ENCODE measurements at regions not wholly inside any gene's neighbourhood (a gene's known extent, or its start where the extent isn't known, plus 50 kb on each side); places are given as distances from the start of the nearest gene placed in this dataset.

GRCh38 chr20:24830649-24831048 is 118.4 kb upstream of the CST7 start:
- intact Hi-C loops (cut with DNase I; ENCODE audit: low total_unique reads): no loop called here
- Histone ChIP-seq H3K36me3 (no peaks in the 10 kb centered on the region), H3K9me3 (peaks cover 0 to 8% (median 4%) of the 10 kb centered on the region in 8 donors), H3K27me3 (replicated peaks in 1 of 7) (no peaks in the 10 kb centered on the region), H3K4me1 (peaks cover 0 to 6% (median 0%) of the 10 kb centered on the region in 6 donors), H3K27ac (no peak overlapping the region), H3K4me3 (no peak overlapping the region)
- no peak for DNase-seq
- TF ChIP-seq POLR2A (IDR thresholded peaks at IDR 0.05) (no peak), POLR2AphosphoS5 (IDR thresholded peaks at IDR 0.05) (no peak), CTCF (IDR thresholded peaks at IDR 0.05 in 8 of 11, conservative IDR thresholded peaks at IDR 0.05 in 3 of 11) (no peak)
- WGBS, 5 donors: 78 to 97% (median 96%) methylated on average over 3 of the region's 3 CpGs

DNA sequence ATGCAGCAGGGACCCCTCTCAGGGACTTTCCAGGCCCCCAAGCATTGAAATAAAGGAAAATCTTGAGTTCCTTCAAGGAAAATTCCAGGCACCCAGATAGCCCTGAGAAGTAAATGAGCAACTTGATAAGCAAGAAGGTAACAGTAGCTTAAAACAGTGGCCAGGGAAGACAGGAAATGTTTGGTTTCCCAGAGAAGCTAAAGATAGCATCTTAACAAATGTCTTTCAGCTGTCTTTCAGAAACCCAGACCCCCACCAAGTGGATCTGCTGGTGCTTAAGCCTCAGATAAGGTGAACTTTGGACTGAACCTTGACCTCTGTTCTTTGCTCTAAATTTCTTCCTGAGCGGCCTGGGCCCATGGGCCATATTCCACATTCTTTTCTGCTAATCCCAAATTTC is 117.8 kb upstream of the CST7 start:
- Histone ChIP-seq H3K27me3 (replicated peaks in 1 of 7) (no peaks in the 10 kb centered on the region), H3K36me3 (no peaks in the 10 kb centered on the region), H3K4me3 (no peak overlapping the region), H3K9me3 (peaks cover 0 to 8% (median 4%) of the 10 kb centered on the region in 8 donors), H3K4me1 (peaks cover 0 to 6% (median 0%) of the 10 kb centered on the region in 6 donors), H3K27ac (no peak overlapping the region)
- 90 to 100% (median 96%) methylated on average over 1 of the region's 1 CpG for WGBS, 5 donors
- TF ChIP-seq POLR2A (IDR thresholded peaks at IDR 0.05): no peak
- no peak for TF ChIP-seq CTCF (IDR thresholded peaks at IDR 0.05 in 8 of 11, conservative IDR thresholded peaks at IDR 0.05 in 3 of 11)
- no peak for TF ChIP-seq POLR2AphosphoS5 (IDR thresholded peaks at IDR 0.05)
- intact Hi-C loops (cut with DNase I; ENCODE audit: low total_unique reads): no loop called here
- DNase-seq: no peak

GRCh38 chr20:24832518-24832917 is 116.6 kb upstream of the CST7 start:
- no peaks in the 10 kb centered on the region for H3K36me3 ChIP-seq
- peaks cover 0 to 8% (median 4%) of the 10 kb centered on the region in 8 donors for H3K9me3 ChIP-seq
- H3K4me1 ChIP-seq: peaks cover 0 to 6% (median 0%) of the 10 kb centered on the region in 6 donors
- 91 to 97% (median 95%) methylated on average over 6 of the region's 6 CpGs for WGBS, 5 donors
- no peak for TF ChIP-seq POLR2A (IDR thresholded peaks at IDR 0.05)
- TF ChIP-seq CTCF (IDR thresholded peaks at IDR 0.05 in 8 of 11, conservative IDR thresholded peaks at IDR 0.05 in 3 of 11): no peak
- TF ChIP-seq POLR2AphosphoS5 (IDR thresholded peaks at IDR 0.05): no peak
- no peak overlapping the region for H3K4me3 ChIP-seq
- no peaks in the 10 kb centered on the region for H3K27me3 ChIP-seq (replicated peaks in 1 of 7)
- no peak for DNase-seq
- intact Hi-C loops (cut with DNase I; ENCODE audit: low total_unique reads): no loop called here
- no peak overlapping the region for H3K27ac ChIP-seq

DNA sequence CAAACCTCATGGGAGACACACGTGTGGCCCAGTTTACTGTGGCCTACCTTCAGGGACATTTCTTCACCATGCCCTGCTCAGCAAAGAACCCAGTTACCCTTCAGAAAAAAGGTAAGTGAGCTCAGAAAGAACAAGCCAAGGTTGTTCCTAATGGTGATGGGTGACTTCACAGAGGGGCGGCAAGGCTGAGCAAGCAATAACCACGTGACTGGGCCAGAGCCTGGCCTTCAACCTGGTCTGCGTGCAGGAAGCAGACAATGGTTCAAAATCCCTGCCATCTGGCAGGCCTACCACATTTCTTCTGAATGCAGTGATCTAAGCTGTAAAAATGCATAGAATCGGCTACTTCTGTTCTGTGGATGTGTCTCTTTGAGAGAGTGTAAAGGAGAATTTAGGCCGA is 115.5 kb upstream of the CST7 start:
- 61 to 93% (median 69%) methylated on average over 5 to 6 of the region's 6 CpGs for WGBS, 5 donors
- no peak overlapping the region for H3K4me3 ChIP-seq
- H3K27ac ChIP-seq: peak overlapping the region in 1 of 8 donors; percentile 41
- peaks cover 0 to under 1% (median 0%) of the 10 kb centered on the region in 7 donors for H3K27me3 ChIP-seq (replicated peaks in 1 of 7)
- TF ChIP-seq POLR2A (IDR thresholded peaks at IDR 0.05): no peak
- peak in 2 of 3 donors; percentile 28 to 40 for TF ChIP-seq POLR2AphosphoS5 (IDR thresholded peaks at IDR 0.05)
- H3K9me3 ChIP-seq: peaks cover 0 to 8% (median 4%) of the 10 kb centered on the region in 8 donors
- no peak for DNase-seq
- H3K36me3 ChIP-seq: no peaks in the 10 kb centered on the region
- peaks cover 0 to 6% (median 0%) of the 10 kb centered on the region in 6 donors for H3K4me1 ChIP-seq
- intact Hi-C loops (cut with DNase I; ENCODE audit: low total_unique reads): no loop called here

- H3K27ac ChIP-seq: no peak overlapping the region
- no peak for DNase-seq
- H3K36me3 ChIP-seq: no peaks in the 10 kb centered on the region
- no peak overlapping the region for H3K4me3 ChIP-seq
- intact Hi-C loops (cut with DNase I; ENCODE audit: low total_unique reads): no loop called here
- H3K9me3 ChIP-seq: peaks cover 0 to 8% (median 4%) of the 10 kb centered on the region in 8 donors
- TF ChIP-seq CTCF (IDR thresholded peaks at IDR 0.05 in 8 of 11, conservative IDR thresholded peaks at IDR 0.05 in 3 of 11) (no peak), POLR2A (IDR thresholded peaks at IDR 0.05) (no peak), POLR2AphosphoS5 (IDR thresholded peaks at IDR 0.05) (no peak)
- H3K4me1 ChIP-seq: peaks cover 0 to 6% (median 0%) of the 10 kb centered on the region in 6 donors
- peaks cover 0 to 4% (median 0%) of the 10 kb centered on the region in 7 donors for H3K27me3 ChIP-seq (replicated peaks in 1 of 7)
- 78 to 91% (median 85%) methylated on average over 1 of the region's 1 CpG for WGBS, 5 donors
Measured at GRCh38 chr20:24834310-24834709, 114.8 kb upstream of the CST7 start.
